ENCODE measurements at regions not wholly inside any gene's neighbourhood (a gene's known extent, or its start where the extent isn't known, plus 50 kb on each side); places are given as distances from the start of the nearest gene placed in this dataset.
"Not testable (repeated sequence)": the region's sequence is repeated elsewhere in the genome, so short reads cannot be mapped to it uniquely, and the experiment has no call there.

- no peak for DNase-seq
Observed at GRCh38 chr6:148602136-148602535, 144.7 kb upstream of the UST start.

GRCh38 chr6:148608199-148608951 is 138.5 kb upstream of the UST start:
- DNase-seq: peak; percentile 1

- DNase-seq: no peak
Observed at GRCh38 chr6:148611213-148611612, 135.6 kb upstream of the UST start.

GRCh38 chr6:148612043-148612442 is 134.8 kb upstream of the UST start:
- no peak for DNase-seq

- DNase-seq: no peak
Observed at GRCh38 chr6:148614602-148615001, 132.2 kb upstream of the UST start.

GRCh38 chr6:148616841-148617240 is 130.0 kb upstream of the UST start:
- no peak for DNase-seq

GRCh38 chr6:148617530-148617929 is 129.3 kb upstream of the UST start:
- no peak for DNase-seq

GRCh38 chr6:148619891-148620290 is 126.9 kb upstream of the UST start:
- DNase-seq: no peak

GRCh38 chr6:148620579-148621298 is 126.1 kb upstream of the UST start:
- no peak for DNase-seq

GRCh38 chr6:148625609-148626008 is 121.2 kb upstream of the UST start:
- no peak for DNase-seq

GRCh38 chr6:148628251-148628650 is 118.6 kb upstream of the UST start:
- DNase-seq: no peak

GRCh38 chr6:148629181-148629580 is 117.6 kb upstream of the UST start:
- no peak for DNase-seq

GRCh38 chr6:148629592-148630465 is 117.0 kb upstream of the UST start:
- DNase-seq: no peak

GRCh38 chr6:148635070-148635743 is 111.6 kb upstream of the UST start:
- DNase-seq: no peak

- DNase-seq: not testable (repeated sequence)
Observed at GRCh38 chr6:148641836-148642235, 105.0 kb upstream of the UST start.

- DNase-seq: not testable (repeated sequence)
Observed at GRCh38 chr6:148643208-148643607, 103.6 kb upstream of the UST start.

GRCh38 chr6:148645049-148645448 is 101.8 kb upstream of the UST start:
- DNase-seq: not testable (repeated sequence)

- no peak for DNase-seq
Observed at GRCh38 chr6:148648754-148649453, 97.9 kb upstream of the UST start.

- DNase-seq: no peak
Observed at GRCh38 chr6:148649454-148649963, 97.3 kb upstream of the UST start.

- DNase-seq: no peak
Observed at GRCh38 chr6:148650941-148651505, 95.8 kb upstream of the UST start.

- no peak for DNase-seq
Observed at GRCh38 chr6:148652205-148652604, 94.6 kb upstream of the UST start.

All from kidney glomerular epithelial cell (primary cell).